ENCODE measurements at regions not wholly inside any gene's neighbourhood (a gene's known extent, or its start where the extent isn't known, plus 50 kb on each side); places are given as distances from the start of the nearest gene placed in this dataset.
"Not testable (repeated sequence)": the region's sequence is repeated elsewhere in the genome, so short reads cannot be mapped to it uniquely, and the experiment has no call there.

DNA sequence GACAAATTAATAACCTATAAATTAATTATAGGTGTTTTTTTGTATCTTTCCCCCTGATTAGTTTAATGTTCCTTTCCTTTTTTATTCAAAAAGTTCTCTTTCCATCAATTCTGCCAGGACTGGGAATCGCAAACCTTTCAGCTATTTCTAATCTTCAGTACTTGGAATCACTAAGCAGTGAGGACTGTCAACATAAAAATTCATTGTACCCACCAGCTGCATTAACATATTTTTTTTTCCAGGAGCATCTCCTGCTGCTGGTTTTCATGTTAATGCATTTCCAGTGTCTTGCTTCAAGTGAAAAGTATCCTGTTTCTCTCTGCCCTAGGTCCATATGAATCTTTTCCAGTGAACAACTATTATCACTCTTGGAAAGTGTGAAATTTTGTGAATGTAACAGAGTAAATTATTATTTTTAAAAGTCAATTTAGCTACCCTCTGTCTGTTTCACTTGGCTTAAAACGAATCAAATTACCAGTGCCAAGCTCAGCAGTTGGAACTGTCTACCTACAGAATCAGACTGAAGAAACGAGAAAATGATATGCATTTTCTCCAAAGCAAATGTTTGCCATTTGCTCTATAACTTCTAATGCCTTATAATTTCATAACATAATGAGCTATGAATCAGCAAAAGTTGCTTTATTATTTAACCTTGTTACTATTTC is 804.4 kb downstream of the EPHA4 start:
- no peak for ATAC-seq (ENCODE audit: low FRiP score)
- TF ChIP-seq, protein P1, sequence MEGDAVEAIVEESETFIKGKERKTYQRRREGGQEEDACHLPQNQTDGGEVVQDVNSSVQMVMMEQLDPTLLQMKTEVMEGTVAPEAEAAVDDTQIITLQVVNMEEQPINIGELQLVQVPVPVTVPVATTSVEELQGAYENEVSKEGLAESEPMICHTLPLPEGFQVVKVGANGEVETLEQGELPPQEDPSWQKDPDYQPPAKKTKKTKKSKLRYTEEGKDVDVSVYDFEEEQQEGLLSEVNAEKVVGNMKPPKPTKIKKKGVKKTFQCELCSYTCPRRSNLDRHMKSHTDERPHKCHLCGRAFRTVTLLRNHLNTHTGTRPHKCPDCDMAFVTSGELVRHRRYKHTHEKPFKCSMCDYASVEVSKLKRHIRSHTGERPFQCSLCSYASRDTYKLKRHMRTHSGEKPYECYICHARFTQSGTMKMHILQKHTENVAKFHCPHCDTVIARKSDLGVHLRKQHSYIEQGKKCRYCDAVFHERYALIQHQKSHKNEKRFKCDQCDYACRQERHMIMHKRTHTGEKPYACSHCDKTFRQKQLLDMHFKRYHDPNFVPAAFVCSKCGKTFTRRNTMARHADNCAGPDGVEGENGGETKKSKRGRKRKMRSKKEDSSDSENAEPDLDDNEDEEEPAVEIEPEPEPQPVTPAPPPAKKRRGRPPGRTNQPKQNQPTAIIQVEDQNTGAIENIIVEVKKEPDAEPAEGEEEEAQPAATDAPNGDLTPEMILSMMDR (IDR thresholded peaks at IDR 0.05), result no peak
- DNase-seq (ENCODE audit: low spot score), result no peak

DNA sequence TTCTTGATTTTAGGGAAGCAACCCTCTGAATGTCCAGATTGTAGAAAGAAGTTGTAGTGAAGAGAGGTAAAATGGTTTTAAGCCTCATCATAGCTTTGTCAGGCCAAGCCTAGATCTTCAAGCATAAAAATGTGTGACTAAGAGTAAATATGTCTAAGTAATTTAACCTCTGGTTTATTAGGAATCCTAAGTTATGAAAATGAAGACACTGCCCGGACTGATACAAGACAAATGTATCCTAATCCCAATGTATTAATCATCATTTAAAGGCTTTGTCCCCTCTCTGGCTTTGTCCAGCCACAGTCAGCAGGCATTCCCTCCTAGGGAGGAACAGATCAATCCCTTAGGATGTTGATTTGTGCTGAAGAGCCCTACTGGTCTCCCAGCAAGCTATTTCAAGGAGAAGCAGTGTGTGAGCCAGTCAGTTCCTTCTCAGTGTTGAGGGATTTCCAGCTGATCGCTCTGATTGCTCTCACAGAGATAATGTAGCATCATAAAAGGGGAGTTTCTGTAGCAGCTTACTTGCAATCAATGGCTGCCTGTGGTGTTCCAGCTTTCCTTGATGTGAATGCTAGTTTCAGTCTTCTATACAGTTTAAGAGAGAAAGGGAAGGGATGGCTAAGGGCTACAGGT is 796.1 kb downstream of the EPHA4 start:
- DNase-seq (ENCODE audit: low spot score), result no peak
- no peak for ATAC-seq (ENCODE audit: low FRiP score)
- TF ChIP-seq, protein P1 (IDR thresholded peaks at IDR 0.05), result no peak

DNA sequence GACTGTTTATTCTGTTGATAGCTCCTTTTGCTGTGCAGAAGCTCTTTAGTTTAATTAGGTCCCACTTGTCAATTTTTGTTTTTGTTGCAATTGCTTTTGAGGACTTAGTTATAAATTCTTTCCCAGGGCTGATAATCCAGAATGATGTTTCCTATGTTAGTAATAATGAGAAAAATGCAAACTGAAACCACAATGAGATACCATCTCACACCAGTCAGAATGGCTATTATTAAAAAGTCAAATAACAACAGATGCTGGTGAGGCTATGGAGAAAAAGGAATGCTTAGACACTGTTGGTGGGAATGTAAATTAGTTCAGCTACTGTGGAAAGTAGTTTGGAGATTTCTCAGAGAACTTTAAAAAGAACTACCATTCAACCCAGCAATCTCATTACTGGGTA is 793.0 kb downstream of the EPHA4 start:
- DNase-seq (ENCODE audit: low spot score); ATAC-seq (ENCODE audit: low FRiP score): not testable (repeated sequence)

DNA sequence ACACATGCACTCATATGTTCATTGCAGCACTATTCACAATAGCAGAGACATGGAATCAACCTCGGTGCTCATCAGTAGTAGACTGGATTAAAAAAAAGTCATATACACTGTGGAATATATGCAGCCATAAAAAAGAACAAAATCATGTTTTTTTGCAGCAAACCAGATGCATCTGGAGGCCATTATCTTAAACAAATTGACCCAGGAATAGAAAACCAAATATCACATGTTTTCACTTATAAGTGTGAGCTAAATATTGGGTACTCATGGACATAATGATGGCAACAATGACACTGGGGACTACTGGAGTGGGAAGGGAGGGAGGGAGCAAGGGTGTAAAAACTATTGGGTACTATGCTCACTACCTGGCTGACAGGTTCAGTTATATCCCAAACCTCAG is 792.6 kb downstream of the EPHA4 start:
- TF ChIP-seq, protein P1 (IDR thresholded peaks at IDR 0.05), result no peak
- DNase-seq (ENCODE audit: low spot score), result no peak
- ATAC-seq (ENCODE audit: low FRiP score), result no peak

DNA sequence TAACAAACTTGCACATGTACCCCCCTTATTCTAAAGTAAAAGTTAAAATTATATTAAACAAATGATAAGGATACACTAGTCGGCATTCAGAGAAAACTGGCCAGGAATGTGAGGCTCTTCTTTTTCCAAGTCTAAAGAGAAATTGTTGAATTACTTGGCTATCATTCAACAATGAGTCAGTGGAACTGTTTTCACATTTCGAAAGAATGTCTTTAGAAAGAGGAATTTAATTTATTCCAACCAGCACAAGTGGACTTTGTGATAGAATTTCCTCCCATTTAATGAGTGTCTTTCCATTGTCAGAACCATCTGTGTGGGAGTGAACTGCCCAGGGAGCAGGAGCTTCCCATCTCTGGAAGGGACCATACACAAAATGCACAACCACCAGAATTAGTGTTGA is 792.2 kb downstream of the EPHA4 start:
- ATAC-seq (ENCODE audit: low FRiP score), result peak; percentile 91
- TF ChIP-seq, protein P1 (IDR thresholded peaks at IDR 0.05), result no peak
- DNase-seq (ENCODE audit: low spot score), result no peak

DNA sequence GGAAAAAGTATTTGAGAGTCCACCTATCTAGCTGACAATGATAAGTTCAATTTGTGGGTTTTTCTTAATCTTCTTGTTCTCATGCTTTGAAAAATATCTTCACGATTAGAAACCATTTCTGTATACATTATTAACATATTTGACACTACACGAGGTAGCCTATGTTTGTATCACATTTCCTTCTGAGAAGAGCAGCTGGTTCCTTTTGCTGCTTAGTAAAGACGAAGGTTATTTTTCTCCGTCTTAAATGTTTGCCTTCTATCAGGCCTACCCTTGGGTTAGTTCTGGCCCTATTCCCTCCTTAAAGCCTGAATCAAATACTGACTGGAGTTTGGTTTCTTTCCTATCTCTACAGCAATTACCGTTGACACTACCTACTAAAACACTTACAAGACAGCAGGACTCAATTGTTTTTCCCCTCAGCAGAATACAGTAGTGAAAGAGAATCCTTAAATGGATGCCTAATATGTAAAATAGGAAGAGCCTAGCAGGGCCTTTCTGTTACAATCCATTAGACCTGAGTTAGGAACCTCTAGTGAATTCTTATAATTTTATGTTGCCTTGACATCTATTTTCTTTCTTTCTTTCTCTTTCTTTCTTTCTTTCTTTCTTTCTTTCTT is 790.4 kb downstream of the EPHA4 start:
- DNase-seq (ENCODE audit: low spot score) (no peak), ATAC-seq (ENCODE audit: low FRiP score) (no peak)
- TF ChIP-seq, protein P1 (IDR thresholded peaks at IDR 0.05), result no peak

DNA sequence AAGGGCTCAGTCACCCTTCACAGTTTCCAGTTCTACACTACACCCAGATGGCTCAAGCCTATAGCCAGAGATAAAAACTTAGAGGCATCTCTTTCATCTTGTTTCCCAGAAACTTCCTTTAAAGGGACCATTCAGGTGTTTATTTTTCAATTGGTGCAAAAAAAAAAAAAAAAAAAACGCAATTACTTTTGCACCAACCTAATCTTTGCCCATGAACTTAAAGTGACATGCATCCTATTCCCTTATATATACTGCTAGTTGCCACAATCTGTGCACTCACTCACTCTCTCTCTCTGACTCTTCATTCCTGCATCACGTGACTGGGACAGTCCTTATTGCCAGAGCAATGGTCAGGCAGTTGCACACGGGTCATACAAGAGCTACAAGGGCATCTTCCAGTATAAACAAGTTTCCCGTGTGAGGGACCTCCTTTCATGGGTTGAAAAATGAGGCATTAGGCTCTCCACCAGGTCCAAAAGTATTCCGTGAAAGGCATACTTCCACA is 789.4 kb downstream of the EPHA4 start:
- no peak for ATAC-seq (ENCODE audit: low FRiP score)
- TF ChIP-seq, protein P1 (IDR thresholded peaks at IDR 0.05), result no peak
- no peak for DNase-seq (ENCODE audit: low spot score)

Measured in omental fat pad (tissue), 3 donors.